ENCODE measurements at regions not wholly inside any gene's neighbourhood (a gene's known extent, or its start where the extent isn't known, plus 50 kb on each side); places are given as distances from the start of the nearest gene placed in this dataset.

DNA sequence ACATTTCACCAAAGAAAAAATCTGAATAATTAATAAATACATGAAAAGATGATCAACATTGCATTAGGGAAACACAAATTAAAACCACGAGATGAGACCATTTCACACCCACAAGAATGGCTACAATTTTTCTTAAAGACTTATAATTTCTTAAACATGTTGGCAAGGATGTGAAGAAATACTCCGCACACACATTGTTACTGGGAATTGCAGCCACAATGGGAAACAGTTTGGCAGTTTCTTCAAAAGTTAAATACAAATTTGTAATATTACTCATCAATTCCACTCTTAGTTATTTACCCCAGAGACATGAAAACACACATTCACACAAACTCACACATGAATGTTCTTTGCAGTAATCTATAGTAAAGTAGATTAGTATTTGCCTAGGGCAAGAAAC, 363.3 kb upstream of the SMIM21 start:
- TF ChIP-seq EP300 (IDR thresholded peaks at IDR 0.05; ENCODE audit: borderline replicate concordance) (no peak), TAF1 (IDR thresholded peaks at IDR 0.05; ENCODE audit: low read depth) (no peak), CEBPB (IDR thresholded peaks at IDR 0.05) (no peak), YY1 (IDR thresholded peaks at IDR 0.05; ENCODE audit: low read depth) (no peak), TEAD4 (IDR thresholded peaks at IDR 0.05) (no peak), EGR1 (IDR thresholded peaks at IDR 0.05) (no peak)
- TF ChIP-seq, protein P1, sequence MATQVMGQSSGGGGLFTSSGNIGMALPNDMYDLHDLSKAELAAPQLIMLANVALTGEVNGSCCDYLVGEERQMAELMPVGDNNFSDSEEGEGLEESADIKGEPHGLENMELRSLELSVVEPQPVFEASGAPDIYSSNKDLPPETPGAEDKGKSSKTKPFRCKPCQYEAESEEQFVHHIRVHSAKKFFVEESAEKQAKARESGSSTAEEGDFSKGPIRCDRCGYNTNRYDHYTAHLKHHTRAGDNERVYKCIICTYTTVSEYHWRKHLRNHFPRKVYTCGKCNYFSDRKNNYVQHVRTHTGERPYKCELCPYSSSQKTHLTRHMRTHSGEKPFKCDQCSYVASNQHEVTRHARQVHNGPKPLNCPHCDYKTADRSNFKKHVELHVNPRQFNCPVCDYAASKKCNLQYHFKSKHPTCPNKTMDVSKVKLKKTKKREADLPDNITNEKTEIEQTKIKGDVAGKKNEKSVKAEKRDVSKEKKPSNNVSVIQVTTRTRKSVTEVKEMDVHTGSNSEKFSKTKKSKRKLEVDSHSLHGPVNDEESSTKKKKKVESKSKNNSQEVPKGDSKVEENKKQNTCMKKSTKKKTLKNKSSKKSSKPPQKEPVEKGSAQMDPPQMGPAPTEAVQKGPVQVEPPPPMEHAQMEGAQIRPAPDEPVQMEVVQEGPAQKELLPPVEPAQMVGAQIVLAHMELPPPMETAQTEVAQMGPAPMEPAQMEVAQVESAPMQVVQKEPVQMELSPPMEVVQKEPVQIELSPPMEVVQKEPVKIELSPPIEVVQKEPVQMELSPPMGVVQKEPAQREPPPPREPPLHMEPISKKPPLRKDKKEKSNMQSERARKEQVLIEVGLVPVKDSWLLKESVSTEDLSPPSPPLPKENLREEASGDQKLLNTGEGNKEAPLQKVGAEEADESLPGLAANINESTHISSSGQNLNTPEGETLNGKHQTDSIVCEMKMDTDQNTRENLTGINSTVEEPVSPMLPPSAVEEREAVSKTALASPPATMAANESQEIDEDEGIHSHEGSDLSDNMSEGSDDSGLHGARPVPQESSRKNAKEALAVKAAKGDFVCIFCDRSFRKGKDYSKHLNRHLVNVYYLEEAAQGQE (IDR thresholded peaks at IDR 0.05; ENCODE audit: low read depth): no peak
- TF ChIP-seq, protein P2, sequence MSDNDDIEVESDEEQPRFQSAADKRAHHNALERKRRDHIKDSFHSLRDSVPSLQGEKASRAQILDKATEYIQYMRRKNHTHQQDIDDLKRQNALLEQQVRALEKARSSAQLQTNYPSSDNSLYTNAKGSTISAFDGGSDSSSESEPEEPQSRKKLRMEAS (IDR thresholded peaks at IDR 0.05): no peak
- TF ChIP-seq, protein P3, sequence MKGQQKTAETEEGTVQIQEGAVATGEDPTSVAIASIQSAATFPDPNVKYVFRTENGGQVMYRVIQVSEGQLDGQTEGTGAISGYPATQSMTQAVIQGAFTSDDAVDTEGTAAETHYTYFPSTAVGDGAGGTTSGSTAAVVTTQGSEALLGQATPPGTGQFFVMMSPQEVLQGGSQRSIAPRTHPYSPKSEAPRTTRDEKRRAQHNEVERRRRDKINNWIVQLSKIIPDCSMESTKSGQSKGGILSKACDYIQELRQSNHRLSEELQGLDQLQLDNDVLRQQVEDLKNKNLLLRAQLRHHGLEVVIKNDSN (IDR thresholded peaks at IDR 0.05): no peak

Measured in Ishikawa (cell line).